ENCODE measurements at regions not wholly inside any gene's neighbourhood (a gene's known extent, or its start where the extent isn't known, plus 50 kb on each side); places are given as distances from the start of the nearest gene placed in this dataset.

GRCh38 chr10:28160866-28161405, 141.9 kb downstream of the MPP7 start:
- no peak for TF ChIP-seq CTCF (IDR thresholded peaks at IDR 0.05)
- no peak for TF ChIP-seq POLR2A (IDR thresholded peaks at IDR 0.05)
- TF ChIP-seq POLR2AphosphoS5 (IDR thresholded peaks at IDR 0.05) = no peak
- no peak for TF ChIP-seq EP300 (IDR thresholded peaks at IDR 0.05)
